ENCODE measurements at regions not wholly inside any gene's neighbourhood (a gene's known extent, or its start where the extent isn't known, plus 50 kb on each side); places are given as distances from the start of the nearest gene placed in this dataset.

GRCh38 chr11:91241226-91241625 is 983.4 kb upstream of the FAT3 start:
- DNase-seq (ENCODE audit: low spot score): no peak

- no peak for DNase-seq (ENCODE audit: low spot score)
These were observed 985.3 kb upstream of the FAT3 start for GRCh38 chr11:91239359-91239758.

- no peak for DNase-seq (ENCODE audit: low spot score)
These were observed 993.4 kb upstream of the FAT3 start for GRCh38 chr11:91231226-91231625.

- DNase-seq (ENCODE audit: low spot score): no peak
These were observed 994.0 kb upstream of the FAT3 start for GRCh38 chr11:91230647-91231046.

DNA sequence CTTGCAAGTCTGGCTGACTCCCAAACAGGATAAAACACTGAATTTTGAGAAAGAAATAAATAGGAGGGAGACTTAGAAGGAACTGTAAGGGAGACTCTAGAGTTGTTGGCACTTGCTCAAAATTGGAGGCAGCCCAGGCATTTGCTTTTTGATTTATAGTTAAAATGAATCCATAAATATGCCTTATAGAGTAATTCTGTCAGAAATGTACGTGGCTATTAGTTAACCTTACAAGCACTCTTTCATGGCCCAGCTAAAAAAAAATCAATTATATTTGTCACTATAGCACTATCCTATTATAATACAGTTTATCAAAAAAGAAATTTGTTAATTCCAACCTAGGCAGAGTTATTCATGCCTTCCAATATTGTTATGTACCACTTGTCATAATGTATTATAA is 1000.0 kb upstream of the CHORDC1 start:
- no peak for DNase-seq (ENCODE audit: low spot score)

DNA sequence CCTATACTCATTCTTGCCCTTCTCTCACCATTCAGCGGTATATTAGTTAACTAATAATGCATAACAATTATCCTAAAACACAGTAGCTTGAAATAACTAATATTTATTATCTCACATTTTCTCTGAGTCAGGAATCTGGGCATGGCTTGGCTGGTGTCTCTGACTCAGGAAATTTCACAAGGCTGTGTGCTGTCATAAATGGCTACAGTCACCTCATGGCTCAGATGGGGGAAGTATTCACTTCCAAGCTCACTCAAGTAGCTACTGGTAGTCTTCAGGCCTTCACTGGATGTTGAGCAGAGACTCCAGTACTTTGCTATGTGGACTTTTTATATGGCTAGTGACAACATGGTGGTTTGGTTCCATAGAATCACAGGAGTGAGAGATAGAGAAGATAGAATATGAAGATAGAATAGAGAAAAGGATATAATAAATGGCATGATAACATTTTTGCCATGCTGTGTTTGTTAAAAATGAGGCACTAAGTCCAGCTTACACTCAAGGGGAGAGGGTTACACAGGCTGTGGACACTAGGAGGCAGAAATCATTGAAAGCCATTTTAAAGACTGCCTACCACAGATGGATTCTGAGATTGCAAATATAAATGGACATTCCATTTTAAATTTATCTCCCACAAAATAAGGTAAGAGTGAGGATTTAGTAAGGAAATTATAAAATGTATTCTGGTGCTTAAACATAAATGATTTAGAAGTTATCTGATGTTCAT is 997.8 kb upstream of the CHORDC1 start:
- no peak for DNase-seq (ENCODE audit: low spot score)

GRCh38 chr11:91219535-91219934 is 996.7 kb upstream of the CHORDC1 start:
- no peak for DNase-seq (ENCODE audit: low spot score)

- no peak for DNase-seq (ENCODE audit: low spot score)
These were observed 986.9 kb upstream of the CHORDC1 start for GRCh38 chr11:91209751-91210150.

GRCh38 chr11:91209306-91209705 is 986.5 kb upstream of the CHORDC1 start:
- no peak for DNase-seq (ENCODE audit: low spot score)

- no peak for DNase-seq (ENCODE audit: low spot score)
These were observed 977.0 kb upstream of the CHORDC1 start for GRCh38 chr11:91199866-91200265.

- DNase-seq (ENCODE audit: low spot score): no peak
These were observed 971.7 kb upstream of the CHORDC1 start for GRCh38 chr11:91194546-91194945.

DNA sequence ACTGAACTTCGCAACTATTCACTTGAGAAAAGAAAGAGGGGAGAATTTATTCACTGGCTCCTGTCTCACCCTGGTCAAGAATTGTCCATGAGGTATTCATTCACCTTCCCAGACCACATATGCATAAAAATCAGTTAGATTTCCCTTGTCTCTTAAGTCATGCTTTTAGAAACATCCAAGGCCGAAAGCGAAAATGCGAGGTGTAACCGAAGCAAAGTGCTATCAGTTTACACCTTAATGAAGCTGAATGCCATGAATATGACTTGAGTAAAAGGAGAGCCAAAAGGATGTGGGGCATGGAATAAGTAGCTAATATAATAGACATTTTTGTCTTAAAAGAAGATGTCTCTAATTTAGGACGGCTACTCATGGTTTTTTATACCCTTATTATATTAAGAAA is 965.6 kb upstream of the CHORDC1 start:
- no peak for DNase-seq (ENCODE audit: low spot score)

GRCh38 chr11:91187314-91187713 is 964.5 kb upstream of the CHORDC1 start:
- DNase-seq (ENCODE audit: low spot score): no peak

DNA sequence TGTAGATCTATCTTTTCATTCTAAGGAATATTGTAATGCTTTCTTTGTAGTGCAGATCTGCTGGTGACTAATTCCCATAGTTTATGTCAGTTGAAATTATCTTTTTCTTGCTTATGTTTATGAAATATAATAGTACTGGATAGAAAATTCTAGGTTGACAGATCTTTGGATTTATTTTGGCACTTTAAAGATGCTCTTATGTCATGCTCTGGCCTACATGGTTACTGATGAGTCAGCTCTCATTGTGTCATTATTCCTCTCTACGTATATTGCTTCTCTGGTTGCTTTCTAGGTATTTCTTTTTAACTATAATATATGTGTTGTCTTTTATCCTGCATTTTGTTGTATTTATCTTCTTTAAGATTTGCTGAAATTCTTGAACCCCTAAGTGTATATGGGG is 955.5 kb upstream of the CHORDC1 start:
- no peak for DNase-seq (ENCODE audit: low spot score)

- no peak for DNase-seq (ENCODE audit: low spot score)
These were observed 951.9 kb upstream of the CHORDC1 start for GRCh38 chr11:91174734-91175133.

DNA sequence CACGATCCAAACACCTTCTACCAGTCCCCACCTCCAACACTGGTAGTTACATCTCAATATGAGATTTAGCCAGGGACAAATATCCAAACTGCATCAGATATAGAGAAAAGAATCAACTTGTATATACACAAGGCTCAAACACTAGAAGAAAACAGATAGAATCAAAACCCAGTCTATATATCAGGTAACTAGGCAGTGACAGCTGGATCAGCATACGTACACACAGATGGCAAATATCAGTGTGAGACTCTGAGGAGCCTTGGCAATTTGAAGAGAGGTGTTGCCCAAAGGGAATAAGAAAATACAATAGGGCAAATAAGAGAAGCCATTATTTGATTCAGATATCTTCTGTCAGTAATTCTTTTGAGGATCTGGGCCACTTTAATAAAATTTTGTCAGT is 951.3 kb upstream of the CHORDC1 start:
- no peak for DNase-seq (ENCODE audit: low spot score)

- no peak for DNase-seq (ENCODE audit: low spot score)
These were observed 950.9 kb upstream of the CHORDC1 start for GRCh38 chr11:91173701-91174100.

DNA sequence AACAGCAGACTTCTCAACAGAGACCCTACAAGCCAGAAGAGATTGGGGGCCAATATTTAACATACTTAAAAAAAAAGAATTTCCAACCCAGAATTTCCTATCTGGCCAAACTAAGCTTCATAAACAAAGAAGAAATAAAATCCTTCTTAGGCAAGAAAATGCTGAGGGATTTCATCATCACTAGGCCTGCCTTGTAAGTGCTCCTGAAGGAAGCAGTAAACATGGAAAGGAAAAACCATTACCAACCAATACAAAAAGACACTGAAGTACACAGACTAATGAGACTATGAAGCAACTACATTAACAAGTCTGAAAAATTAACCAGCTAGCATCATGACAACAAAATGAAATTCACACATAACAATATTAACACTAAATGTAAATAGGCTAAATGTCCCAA is 947.9 kb upstream of the CHORDC1 start:
- no peak for DNase-seq (ENCODE audit: low spot score)

DNA sequence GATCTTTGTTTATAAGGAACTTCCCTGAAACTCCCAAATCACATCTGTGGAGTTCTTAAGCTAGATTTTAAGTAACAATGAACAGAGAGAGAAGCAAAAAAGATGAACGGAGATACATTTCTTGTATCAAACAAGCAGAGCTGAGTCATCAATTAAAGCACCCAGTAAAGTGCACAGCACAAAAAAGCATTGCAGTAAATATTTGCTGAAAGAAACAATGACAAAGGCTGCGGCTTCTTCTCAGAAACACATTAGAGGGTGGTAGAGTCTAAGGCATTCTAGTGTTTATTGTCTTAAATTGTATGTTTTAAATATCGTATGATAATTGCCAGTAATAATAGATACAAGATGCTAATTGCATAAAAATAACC is 941.6 kb upstream of the CHORDC1 start:
- no peak for DNase-seq (ENCODE audit: low spot score)

DNA sequence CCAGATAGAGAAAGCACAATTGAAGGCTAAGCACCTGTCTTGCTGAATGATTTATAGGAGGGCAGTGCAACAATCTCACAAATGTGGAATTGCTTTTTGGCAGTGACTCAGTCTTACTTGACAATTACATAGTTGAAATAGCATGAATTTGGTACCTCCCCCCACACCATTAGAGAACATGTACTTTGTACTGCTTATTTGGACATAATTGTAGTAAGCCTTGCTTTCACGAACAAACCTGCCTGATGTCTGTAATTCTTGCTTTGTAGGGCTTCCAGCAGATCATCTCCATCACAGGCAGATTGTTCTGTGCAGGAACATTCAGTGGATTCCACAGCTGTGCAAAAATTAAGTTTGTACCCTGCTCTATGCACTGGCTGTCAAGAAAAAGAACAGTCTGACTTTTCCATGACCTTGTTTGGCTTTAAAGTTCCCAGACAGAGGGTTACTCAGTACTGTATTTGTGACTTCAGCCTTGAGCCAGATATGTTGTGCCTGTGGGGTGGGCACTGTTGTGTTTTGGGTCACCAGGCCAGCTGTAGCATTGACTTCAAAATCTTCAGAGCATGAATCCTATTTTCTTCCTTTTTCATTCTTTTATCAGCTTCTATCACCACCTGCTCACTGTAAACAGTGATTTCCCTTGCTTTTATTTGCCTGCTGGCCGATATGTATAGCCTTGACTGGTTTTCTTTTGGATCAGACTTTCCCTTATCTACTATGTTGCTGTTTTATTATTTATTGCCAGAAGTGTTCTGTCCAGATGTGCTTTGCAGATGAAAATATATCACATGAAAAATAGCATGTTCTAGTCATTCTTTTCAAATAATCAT is 941.0 kb upstream of the CHORDC1 start:
- no peak for DNase-seq (ENCODE audit: low spot score)

DNA sequence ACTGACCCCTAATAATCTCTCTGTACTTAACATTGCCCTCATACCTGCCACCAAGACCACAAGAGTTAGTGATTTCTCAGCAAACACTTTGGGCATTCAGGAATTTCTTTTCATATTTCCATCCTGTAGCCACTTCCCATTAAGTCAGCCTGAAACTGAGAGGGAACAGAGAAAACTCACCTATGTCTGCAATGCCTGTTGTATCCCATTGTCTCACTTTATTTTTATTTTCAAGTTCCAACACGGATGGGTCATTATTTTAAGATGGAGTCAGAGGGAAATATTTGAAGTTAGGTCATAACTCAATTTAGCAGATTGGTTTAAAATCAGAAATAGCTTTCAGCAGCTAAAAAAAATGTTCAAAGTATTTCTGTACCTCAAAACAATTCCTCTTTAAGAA is 937.8 kb upstream of the CHORDC1 start:
- no peak for DNase-seq (ENCODE audit: low spot score)

GRCh38 chr11:91158891-91159537 is 936.2 kb upstream of the CHORDC1 start:
- no peak for DNase-seq (ENCODE audit: low spot score)

GRCh38 chr11:91158297-91158696 is 935.4 kb upstream of the CHORDC1 start:
- DNase-seq (ENCODE audit: low spot score): no peak
